Vagina (tissue), 2 donors: ENCODE measurements at regions not wholly inside any gene's neighbourhood (a gene's known extent, or its start where the extent isn't known, plus 50 kb on each side); places are given as distances from the start of the nearest gene placed in this dataset.

Experiments
- CTCF ChIP-seq, 3 experiments: fragments of 450-650 bp in 2 of 3; fragments of 200-600 bp in 1 of 3; sonication (generic) in 1 of 3; IDR thresholded peaks; one replicate each; pipeline ENCODE4 v1.5.1; 2017 to 2019; ENCODE audit warnings: antibody characterized with exemption in 3 of 3, mild to moderate bottlenecking in 2 of 3, moderate library complexity in 2 of 3
- POLR2A ChIP-seq, 2 donors: fragments of 450-650 bp; IDR thresholded peaks; one replicate each; pipeline ENCODE4 v1.6.1; 2017; ENCODE audit warnings: antibody characterized with exemption in 2 of 2, mild to moderate bottlenecking in 2 of 2, moderate library complexity in 2 of 2

DNA sequence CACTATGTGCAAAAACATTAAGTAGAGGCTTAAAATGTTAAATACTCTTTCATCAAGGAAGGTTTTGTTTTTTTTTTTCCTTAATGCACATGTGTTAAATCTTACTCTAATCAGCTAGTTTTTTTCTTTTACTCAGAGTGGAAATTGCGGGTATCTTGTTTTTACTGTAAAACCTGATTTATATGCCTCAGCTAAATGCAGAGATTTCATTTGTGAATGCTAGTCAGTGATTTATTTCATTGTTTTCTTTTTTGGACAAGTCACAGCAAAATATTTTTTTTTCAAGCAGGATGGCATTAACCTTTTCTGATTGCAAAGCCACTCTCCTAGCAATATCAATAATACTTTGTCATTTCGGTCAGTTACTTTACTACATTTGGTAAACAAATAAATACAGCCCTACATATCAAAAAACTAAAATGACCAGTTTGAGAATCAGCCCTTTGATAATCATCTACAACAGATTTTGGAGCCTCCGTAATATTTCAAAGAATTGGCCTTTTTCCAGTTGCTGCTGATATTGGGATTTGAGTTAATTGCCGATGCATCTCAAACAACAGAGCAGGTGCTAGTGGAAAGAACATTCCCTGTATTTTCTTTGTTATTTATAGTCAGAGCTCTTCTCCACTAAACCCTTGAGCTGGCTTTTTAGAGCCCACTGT lies 579.2 kb upstream of the ZNF608 start:
- TF ChIP-seq POLR2A (IDR thresholded peaks at IDR 0.05) (no peak), CTCF (IDR thresholded peaks at IDR 0.05) (no peak)
